Pancreas (tissue), 10 donors: ENCODE measurements at regions not wholly inside any gene's neighbourhood (a gene's known extent, or its start where the extent isn't known, plus 50 kb on each side); places are given as distances from the start of the nearest gene placed in this dataset.

Experiments
- ATAC-seq, 4 donors: fragments of 200-7000 bp; cut with Tn5 transposase; one replicate each; pipeline versions ENCODE4 v1.8.0 to v1.9.1; 2020; ENCODE audit warnings: mild to moderate bottlenecking in 4 of 4, moderate library complexity in 4 of 4
- DNase-seq, 6 donors: peaks; one replicate each; pipeline ENCODE4 v3.0.0-alpha.2; 2020
- FAIRE-seq: peaks from 2 replicates; lab custom pipeline; 2012; peaks lifted over from hg19 to GRCh38; lab: Jason Lieb, UNC
- H3K27ac ChIP-seq, 4 donors: fragments of 200-600 bp; sonication (generic); 1 replicate in 3 of 4; 2 replicates in 1 of 4; pipeline versions ENCODE4 v1.5.0 to v1.8.0; 2020
- H3K27me3 ChIP-seq, 4 donors: fragments of 200-600 bp; one replicate each; pipeline ENCODE4 v1.8.0; 2021
- H3K36me3 ChIP-seq, 3 donors: fragments of 200-600 bp; sonication (generic) in 1 of 3; one replicate each; pipeline versions ENCODE4 v1.5.0 to v1.8.0; 2020 to 2021
- H3K4me1 ChIP-seq, 3 donors: fragments of 200-600 bp; one replicate each; pipeline ENCODE4 v1.8.0; 2021
- H3K4me3 ChIP-seq, 4 donors: fragments of 200-600 bp; sonication (generic) in 2 of 4; one replicate each; pipeline versions ENCODE4 v1.5.0 to v1.8.0; 2020 to 2021
- H3K9me3 ChIP-seq, 4 donors: fragments of 200-600 bp; one replicate each; pipeline ENCODE4 v1.8.0; 2021
- CTCF ChIP-seq, 4 donors: fragments of 200-600 bp; sonication (generic) in 3 of 4; IDR thresholded peaks; one replicate each; pipeline versions ENCODE4 v1.5.0 to v1.8.0; 2021; ENCODE audit warnings: antibody characterized with exemption in 4 of 4
- WGBS, 2 donors: extraction: QIAGEN DNeasy Blood & Tissue Kit; methylation state at CpG; one replicate each; pipeline ENCODE4 v1.1.7; 2013; 5-methylcytosine and 5-hydroxymethylcytosine counted together
- intact Hi-C, 3 donors: fragments of 100-400 bp; cut with DNase I; formaldehyde crosslinking; loops; one replicate each; pipeline versions ENCODE4 v1.11.1 to v1.14.2; 2022
- donor health status: healthy with polysubstance abuse.
- donor health status: DM: no; HTN: no; CAD: no; lungs with moderate emphysema.
- donor health status: DM: no; HTN: no; CAD: no.
- donor health status: control.
- donor health status: control.
- donor health status: Bipolar disorder and iron deficiency.
- donor health status: DM: yes; HTN: yes; CAD: no.
- donor health status: DM: no; HTN: no; CAD: no.
- donor health status: DM: no; HTN: no; CAD: no.
- donor health status: DM: yes; HTN: yes; CAD: no.

GRCh38 chr22:47658182-47658581, 895.7 kb downstream of the TBC1D22A start:
- Histone ChIP-seq H3K36me3 (no peaks in the 10 kb centered on the region), H3K27me3 (peaks cover 0 to 3% (median 0%) of the 10 kb centered on the region in 4 donors), H3K4me1 (no peaks in the 10 kb centered on the region), H3K9me3 (no peaks in the 10 kb centered on the region), H3K4me3 (no peak overlapping the region), H3K27ac (no peak overlapping the region)
- DNase-seq: no peak
- no peak for FAIRE-seq
- no peak for ATAC-seq
- intact Hi-C loops: loop anchor here in 1 of 3 donors (10.0 kb wide), 1 partner anchor 57 kb away; no protein-coding TSS in a partner anchor
- WGBS, 2 donors: 77 to 88% methylated on average over 5 of the region's 5 CpGs
- no peak for TF ChIP-seq CTCF (IDR thresholded peaks at IDR 0.05)

- WGBS, 2 donors: 57% methylated on average over 6 of the region's 6 CpGs
- intact Hi-C loops: loop anchor here in 1 of 3 donors (10.0 kb wide), 1 partner anchor 58 kb away; no protein-coding TSS in a partner anchor
These were observed 894.8 kb downstream of the TBC1D22A start for GRCh38 chr22:47657224-47657623.

GRCh38 chr22:47656806-47657205, 894.4 kb downstream of the TBC1D22A start:
- FAIRE-seq: no peak
- intact Hi-C loops: loop anchor here in 1 of 3 donors (10.0 kb wide), 1 partner anchor 58 kb away; no protein-coding TSS in a partner anchor

More at GRCh38 chr22:47657224-47657623, 894.8 kb downstream of the TBC1D22A start:
- no peak overlapping the region for H3K27ac ChIP-seq
- DNase-seq: no peak
- H3K36me3 ChIP-seq: no peaks in the 10 kb centered on the region
- H3K4me3 ChIP-seq: no peak overlapping the region
- no peak for ATAC-seq
- H3K4me1 ChIP-seq: no peaks in the 10 kb centered on the region
- no peak for TF ChIP-seq CTCF (IDR thresholded peaks at IDR 0.05)
- H3K27me3 ChIP-seq: peaks cover 0 to 1% (median 0%) of the 10 kb centered on the region in 4 donors
- no peaks in the 10 kb centered on the region for H3K9me3 ChIP-seq
- FAIRE-seq: no peak

GRCh38 chr22:47655930-47656329, 893.5 kb downstream of the TBC1D22A start:
- ATAC-seq (no peak), FAIRE-seq (no peak), DNase-seq (no peak)
- Histone ChIP-seq H3K36me3 (no peaks in the 10 kb centered on the region), H3K9me3 (no peaks in the 10 kb centered on the region), H3K27me3 (no peaks in the 10 kb centered on the region), H3K27ac (no peak overlapping the region), H3K4me3 (no peak overlapping the region), H3K4me1 (no peaks in the 10 kb centered on the region)
- no peak for TF ChIP-seq CTCF (IDR thresholded peaks at IDR 0.05)
- intact Hi-C loops: loop anchor here in 1 of 3 donors (10.0 kb wide), 1 partner anchor 59 kb away; no protein-coding TSS in a partner anchor
- 53 to 61% methylated on average over 3 of the region's 3 CpGs for WGBS, 2 donors

More at GRCh38 chr22:47656806-47657205, 894.4 kb downstream of the TBC1D22A start:
- DNase-seq: no peak
- ATAC-seq: no peak
- Histone ChIP-seq H3K4me3 (no peak overlapping the region), H3K27me3 (no peaks in the 10 kb centered on the region), H3K36me3 (no peaks in the 10 kb centered on the region), H3K27ac (no peak overlapping the region), H3K9me3 (no peaks in the 10 kb centered on the region), H3K4me1 (no peaks in the 10 kb centered on the region)
- no peak for TF ChIP-seq CTCF (IDR thresholded peaks at IDR 0.05)
- 56 to 76% methylated on average over 8 of the region's 8 CpGs for WGBS, 2 donors

GRCh38 chr22:47654922-47655491, 892.6 kb downstream of the TBC1D22A start:
- TF ChIP-seq CTCF (IDR thresholded peaks at IDR 0.05): no peak
- DNase-seq: no peak
- Histone ChIP-seq H3K4me3 (no peak overlapping the region), H3K27ac (no peak overlapping the region), H3K36me3 (no peaks in the 10 kb centered on the region), H3K9me3 (no peaks in the 10 kb centered on the region), H3K27me3 (no peaks in the 10 kb centered on the region), H3K4me1 (no peaks in the 10 kb centered on the region)
- WGBS, 2 donors: 55 to 57% methylated on average over 5 of the region's 5 CpGs
- intact Hi-C loops: loop anchor here in 1 of 3 donors (10.0 kb wide), 1 partner anchor 60 kb away; no protein-coding TSS in a partner anchor
- FAIRE-seq: no peak
- ATAC-seq: no peak
